ENCODE measurements at regions not wholly inside any gene's neighbourhood (a gene's known extent, or its start where the extent isn't known, plus 50 kb on each side); places are given as distances from the start of the nearest gene placed in this dataset.

DNA sequence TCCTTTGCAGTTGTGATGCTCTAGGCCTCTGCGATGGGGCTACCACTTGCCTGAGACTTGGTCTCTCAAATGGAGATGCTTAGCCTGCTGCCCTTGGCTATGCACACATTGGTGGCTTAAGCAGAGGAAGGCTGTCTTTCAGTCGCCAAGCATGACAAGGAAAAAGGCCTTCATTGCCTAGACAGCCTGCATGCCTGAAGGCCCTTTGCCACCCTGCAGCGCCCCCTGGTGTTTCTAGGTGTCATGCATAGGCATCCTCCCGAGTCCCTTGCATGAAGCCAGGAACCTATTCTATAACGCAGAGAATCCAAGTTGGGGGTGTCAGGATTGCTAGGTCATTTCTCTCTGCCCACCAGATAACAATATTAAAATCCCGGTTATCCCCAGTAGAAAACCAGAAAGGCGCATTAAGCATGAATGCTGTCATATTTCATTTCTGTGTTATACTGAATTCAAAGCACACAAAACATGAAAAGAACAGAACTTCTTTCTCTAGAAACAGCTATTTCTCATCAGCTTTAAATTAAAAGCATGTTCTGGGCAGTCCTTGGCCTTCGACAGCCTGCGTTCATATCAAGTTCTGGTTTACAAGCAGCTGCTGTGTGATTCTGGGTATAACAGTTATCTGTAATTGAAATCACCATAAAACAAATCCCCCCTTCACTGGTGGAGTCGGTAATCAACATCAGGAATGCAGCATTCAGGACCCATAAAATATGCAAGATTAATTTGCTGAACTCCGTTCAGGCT, 59.7 kb upstream of the TRPC7 start:
- Histone ChIP-seq H4K20me1 (ENCODE audit: insufficient read depth, low read length) (no peaks in the 10 kb centered on the region), H3K27me3 (ENCODE audit: insufficient read depth, low read length, poor library complexity) (no peaks in the 10 kb centered on the region), H3K79me2 (ENCODE audit: insufficient read depth, low read length) (no peaks in the 10 kb centered on the region), H3K4me3 (ENCODE audit: low read depth in 1 of 2, low read length in 2 of 2) (no peak overlapping the region), H3K27ac (ENCODE audit: low read length) (no peak overlapping the region), H3K4me1 (ENCODE audit: insufficient read depth, low read length) (no peaks in the 10 kb centered on the region), H3K4me2 (ENCODE audit: insufficient read depth, low read length) (no peak overlapping the region), H3K9ac (ENCODE audit: low read depth, low read length) (no peak overlapping the region), H2AFZ (ENCODE audit: low read depth, low read length) (no peak overlapping the region), H3K9me3 (ENCODE audit: insufficient read depth, low read length, severe bottlenecking) (no peaks in the 10 kb centered on the region), H3K36me3 (ENCODE audit: insufficient read depth, low read length) (no peaks in the 10 kb centered on the region)
- TF ChIP-seq, protein P1, sequence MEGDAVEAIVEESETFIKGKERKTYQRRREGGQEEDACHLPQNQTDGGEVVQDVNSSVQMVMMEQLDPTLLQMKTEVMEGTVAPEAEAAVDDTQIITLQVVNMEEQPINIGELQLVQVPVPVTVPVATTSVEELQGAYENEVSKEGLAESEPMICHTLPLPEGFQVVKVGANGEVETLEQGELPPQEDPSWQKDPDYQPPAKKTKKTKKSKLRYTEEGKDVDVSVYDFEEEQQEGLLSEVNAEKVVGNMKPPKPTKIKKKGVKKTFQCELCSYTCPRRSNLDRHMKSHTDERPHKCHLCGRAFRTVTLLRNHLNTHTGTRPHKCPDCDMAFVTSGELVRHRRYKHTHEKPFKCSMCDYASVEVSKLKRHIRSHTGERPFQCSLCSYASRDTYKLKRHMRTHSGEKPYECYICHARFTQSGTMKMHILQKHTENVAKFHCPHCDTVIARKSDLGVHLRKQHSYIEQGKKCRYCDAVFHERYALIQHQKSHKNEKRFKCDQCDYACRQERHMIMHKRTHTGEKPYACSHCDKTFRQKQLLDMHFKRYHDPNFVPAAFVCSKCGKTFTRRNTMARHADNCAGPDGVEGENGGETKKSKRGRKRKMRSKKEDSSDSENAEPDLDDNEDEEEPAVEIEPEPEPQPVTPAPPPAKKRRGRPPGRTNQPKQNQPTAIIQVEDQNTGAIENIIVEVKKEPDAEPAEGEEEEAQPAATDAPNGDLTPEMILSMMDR (IDR thresholded peaks at IDR 0.05; ENCODE audit: borderline replicate concordance, extremely low read depth, low read length, poor library complexity, severe bottlenecking): peak; percentile 82
- no peak for TF ChIP-seq EZH2 (IDR thresholded peaks at IDR 0.05; ENCODE audit: borderline replicate concordance, low read depth, low read length, severe bottlenecking)
- ATAC-seq (ENCODE audit: insufficient read depth, low read depth) (peak; percentile 78), DNase-seq (peak; percentile 69)

DNA sequence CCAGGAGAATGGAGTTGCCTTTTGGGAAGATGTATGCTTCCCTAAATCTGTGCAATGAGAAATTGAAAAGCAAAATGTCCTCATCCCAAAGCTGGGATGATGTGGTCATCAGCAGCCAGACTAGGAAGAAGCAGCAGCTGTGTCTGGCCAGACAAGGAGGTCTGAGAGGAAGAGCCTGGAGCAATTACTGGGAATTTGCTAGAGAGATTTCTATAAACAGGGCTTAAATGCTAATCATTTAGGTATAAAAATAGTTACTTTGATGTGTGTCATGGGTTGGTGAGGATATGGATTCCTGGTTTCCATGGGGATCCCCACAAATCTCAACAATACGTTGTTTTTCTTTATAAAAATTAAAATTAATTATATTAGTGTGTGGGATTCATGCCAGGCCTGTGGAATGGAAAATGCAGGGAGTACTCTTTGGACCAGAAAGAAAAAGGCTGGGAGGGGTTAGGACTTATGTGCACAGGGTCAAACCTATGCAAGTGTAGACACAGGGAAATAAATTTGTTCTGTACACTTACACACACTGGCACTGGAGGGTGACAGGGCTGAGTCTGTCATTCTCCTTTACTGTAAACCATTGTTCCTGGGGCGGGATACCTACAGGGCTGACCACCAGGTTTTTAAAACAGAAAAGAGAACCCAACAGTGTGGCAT, 58.7 kb upstream of the TRPC7 start:
- no peaks in the 10 kb centered on the region for H3K4me1 ChIP-seq (ENCODE audit: insufficient read depth, low read length)
- no peak overlapping the region for H3K4me2 ChIP-seq (ENCODE audit: insufficient read depth, low read length)
- no peaks in the 10 kb centered on the region for H3K36me3 ChIP-seq (ENCODE audit: insufficient read depth, low read length)
- H3K27ac ChIP-seq (ENCODE audit: low read length): no peak overlapping the region
- no peaks in the 10 kb centered on the region for H3K27me3 ChIP-seq (ENCODE audit: insufficient read depth, low read length, poor library complexity)
- H2AFZ ChIP-seq (ENCODE audit: low read depth, low read length): no peak overlapping the region
- H3K79me2 ChIP-seq (ENCODE audit: insufficient read depth, low read length): no peaks in the 10 kb centered on the region
- no peak overlapping the region for H3K9ac ChIP-seq (ENCODE audit: low read depth, low read length)
- no peak overlapping the region for H3K4me3 ChIP-seq (ENCODE audit: low read depth in 1 of 2, low read length in 2 of 2)
- ATAC-seq (ENCODE audit: insufficient read depth, low read depth) (no peak), DNase-seq (no peak)
- H3K9me3 ChIP-seq (ENCODE audit: insufficient read depth, low read length, severe bottlenecking): no peaks in the 10 kb centered on the region
- no peaks in the 10 kb centered on the region for H4K20me1 ChIP-seq (ENCODE audit: insufficient read depth, low read length)
- TF ChIP-seq EZH2 (IDR thresholded peaks at IDR 0.05; ENCODE audit: borderline replicate concordance, low read depth, low read length, severe bottlenecking): no peak
- TF ChIP-seq, protein P1 (IDR thresholded peaks at IDR 0.05; ENCODE audit: borderline replicate concordance, extremely low read depth, low read length, poor library complexity, severe bottlenecking): no peak

DNA sequence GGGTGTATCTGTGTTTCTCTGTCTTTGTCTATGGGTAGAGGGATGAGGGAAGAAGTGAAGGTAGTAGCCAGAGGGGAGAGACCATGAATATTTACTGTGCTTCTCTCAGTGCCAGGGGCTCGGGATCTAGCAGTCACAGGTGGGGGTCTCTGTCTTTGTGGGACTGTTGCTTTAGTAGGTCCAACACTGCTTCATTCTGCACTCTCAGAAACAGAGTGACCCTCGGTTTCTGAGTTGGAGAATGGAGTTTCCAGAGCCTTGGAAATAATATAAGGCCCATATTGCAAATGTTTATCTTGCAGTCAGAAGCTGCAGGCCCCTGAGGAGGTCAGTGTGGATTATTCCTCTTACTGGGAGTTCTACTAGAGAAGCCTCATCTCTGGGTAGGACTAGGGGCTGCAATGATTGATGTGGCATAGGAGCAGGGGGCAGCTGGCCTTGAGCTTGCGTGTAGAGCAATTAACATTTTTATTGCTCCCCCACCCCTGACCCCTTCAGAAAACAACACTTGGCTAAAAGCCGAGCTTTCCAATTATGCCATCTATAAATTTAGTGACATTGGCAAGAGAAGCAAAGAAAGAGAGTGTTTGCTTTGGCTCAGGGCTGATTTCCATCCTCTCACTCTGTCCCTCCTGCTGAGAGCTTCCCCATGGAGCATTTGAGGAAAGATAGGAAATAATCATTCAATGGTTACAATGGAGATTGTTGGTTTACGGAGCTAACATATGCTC, 55.0 kb upstream of the TRPC7 start:
- Histone ChIP-seq H3K27me3 (ENCODE audit: insufficient read depth, low read length, poor library complexity) (peaks cover 3% of the 10 kb centered on the region), H3K9me3 (ENCODE audit: insufficient read depth, low read length, severe bottlenecking) (no peaks in the 10 kb centered on the region), H3K4me2 (ENCODE audit: insufficient read depth, low read length) (no peak overlapping the region), H3K36me3 (ENCODE audit: insufficient read depth, low read length) (no peaks in the 10 kb centered on the region), H2AFZ (ENCODE audit: low read depth, low read length) (no peak overlapping the region), H3K79me2 (ENCODE audit: insufficient read depth, low read length) (no peaks in the 10 kb centered on the region), H3K4me3 (ENCODE audit: low read depth in 1 of 2, low read length in 2 of 2) (no peak overlapping the region), H4K20me1 (ENCODE audit: insufficient read depth, low read length) (no peaks in the 10 kb centered on the region), H3K27ac (ENCODE audit: low read length) (no peak overlapping the region), H3K9ac (ENCODE audit: low read depth, low read length) (no peak overlapping the region), H3K4me1 (ENCODE audit: insufficient read depth, low read length) (no peaks in the 10 kb centered on the region)
- DNase-seq (no peak), ATAC-seq (ENCODE audit: insufficient read depth, low read depth) (no peak)
- no peak for TF ChIP-seq EZH2 (IDR thresholded peaks at IDR 0.05; ENCODE audit: borderline replicate concordance, low read depth, low read length, severe bottlenecking)
- TF ChIP-seq, protein P1 (IDR thresholded peaks at IDR 0.05; ENCODE audit: borderline replicate concordance, extremely low read depth, low read length, poor library complexity, severe bottlenecking): no peak

All from DND-41 (cell line).